IPS DF 6.9 (cell line): ENCODE measurements at regions not wholly inside any gene's neighbourhood (a gene's known extent, or its start where the extent isn't known, plus 50 kb on each side); places are given as distances from the start of the nearest gene placed in this dataset.

Source experiments
- DNase-seq: peaks from one replicate; pipeline ENCODE4 v3.0.0-alpha.2; 2013; ENCODE audit warnings: low read depth, low spot score
- H3K27ac ChIP-seq: one replicate; pipeline ENCODE4 v1.5.1; 2013; ENCODE audit warnings: low read length, control low read depth
- H3K27me3 ChIP-seq: 2 replicates; pipeline ENCODE4 v1.6.1; 2013; ENCODE audit warnings: mild to moderate bottlenecking, low read length; ENCODE audit not compliant: control insufficient read depth, insufficient read depth
- H3K36me3 ChIP-seq: 2 replicates; pipeline ENCODE4 v1.6.1; 2013; ENCODE audit warnings: low read length; ENCODE audit not compliant: control insufficient read depth, insufficient read depth
- H3K4me1 ChIP-seq: 2 replicates; pipeline ENCODE4 v1.6.1; 2013; ENCODE audit warnings: low read length; ENCODE audit not compliant: control insufficient read depth, insufficient read depth
- H3K4me3 ChIP-seq: 2 replicates; pipeline ENCODE4 v1.5.1; 2013; ENCODE audit warnings: mild to moderate bottlenecking, low read length
- H3K9me3 ChIP-seq: 2 replicates; pipeline ENCODE4 v1.6.1; 2013; ENCODE audit warnings: low read length, inconsistent platforms; ENCODE audit not compliant: control insufficient read depth, insufficient read depth
- whole genome bisulfite sequencing: extraction: QIAGEN DNeasy Blood & Tissue Kit; methylation state at CpG from one replicate; pipeline ENCODE4 v1.1.7; 2013; ENCODE audit warnings: mixed read lengths, missing lambda C conversion rate; ENCODE audit not compliant: insufficient read length, insufficient coverage; 5-methylcytosine and 5-hydroxymethylcytosine counted together

- Histone ChIP-seq H3K9me3 (no peaks in the 10 kb centered on the region), H3K4me3 (no peak overlapping the region), H3K36me3 (no peaks in the 10 kb centered on the region), H3K27ac (no peak overlapping the region), H3K27me3 (no peaks in the 10 kb centered on the region), H3K4me1 (no peaks in the 10 kb centered on the region)
- no CpG with 5 or more reads among the region's 7 CpGs for WGBS
- DNase-seq: no peak
Measured at GRCh38 chr3:33919312-33920120, 121.1 kb downstream of the PDCD6IP start.

DNA sequence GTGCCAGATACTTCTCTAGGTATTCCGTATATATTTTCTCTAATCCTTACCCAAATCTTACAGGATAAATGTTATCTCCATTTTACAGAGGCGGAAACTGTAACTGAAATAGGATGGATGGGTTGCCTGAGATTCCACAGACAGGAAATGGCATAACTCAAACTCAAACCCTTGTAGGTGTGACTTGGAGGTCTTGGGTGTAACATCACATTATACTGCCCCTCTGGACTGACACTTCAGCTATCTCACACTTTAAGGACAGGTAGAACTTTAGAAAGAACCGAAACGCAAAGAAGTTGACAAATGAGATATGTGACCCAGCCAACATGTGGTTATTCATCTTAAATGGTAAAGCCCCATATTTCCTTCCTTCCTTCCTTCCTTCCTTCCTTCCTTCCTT is 122.1 kb downstream of the PDCD6IP start:
- DNase-seq: no peak
- no peaks in the 10 kb centered on the region for H3K4me1 ChIP-seq
- no CpG with 5 or more reads among the region's 4 CpGs for WGBS
- H3K27ac ChIP-seq: no peak overlapping the region
- no peaks in the 10 kb centered on the region for H3K36me3 ChIP-seq
- H3K4me3 ChIP-seq: no peak overlapping the region
- H3K9me3 ChIP-seq: no peaks in the 10 kb centered on the region
- H3K27me3 ChIP-seq: no peaks in the 10 kb centered on the region

DNA sequence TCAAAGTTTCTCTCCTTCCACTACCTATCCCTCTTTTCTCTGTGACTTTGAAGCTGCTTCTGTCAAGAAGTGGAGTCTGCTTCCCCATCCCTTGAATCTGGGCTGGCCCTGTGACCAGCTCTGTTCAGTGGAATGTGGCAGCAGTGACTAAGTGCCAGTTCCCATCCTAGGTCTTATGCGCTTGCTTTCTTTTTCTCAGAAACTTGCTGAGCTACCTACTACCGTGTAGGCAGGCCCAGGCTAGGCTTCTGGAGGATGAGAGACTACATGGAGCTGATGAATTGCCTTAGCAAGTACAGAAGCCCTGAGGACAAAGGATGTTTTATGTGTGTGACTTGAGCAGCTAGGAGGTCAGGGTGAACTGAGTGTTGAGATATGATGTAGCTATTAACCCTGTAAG is 123.2 kb downstream of the PDCD6IP start:
- DNase-seq: no peak
- Histone ChIP-seq H3K4me1 (no peaks in the 10 kb centered on the region), H3K27me3 (no peaks in the 10 kb centered on the region), H3K9me3 (no peaks in the 10 kb centered on the region), H3K4me3 (no peak overlapping the region), H3K27ac (no peak overlapping the region), H3K36me3 (no peaks in the 10 kb centered on the region)
- no CpG with 5 or more reads among the region's 2 CpGs for WGBS

DNA sequence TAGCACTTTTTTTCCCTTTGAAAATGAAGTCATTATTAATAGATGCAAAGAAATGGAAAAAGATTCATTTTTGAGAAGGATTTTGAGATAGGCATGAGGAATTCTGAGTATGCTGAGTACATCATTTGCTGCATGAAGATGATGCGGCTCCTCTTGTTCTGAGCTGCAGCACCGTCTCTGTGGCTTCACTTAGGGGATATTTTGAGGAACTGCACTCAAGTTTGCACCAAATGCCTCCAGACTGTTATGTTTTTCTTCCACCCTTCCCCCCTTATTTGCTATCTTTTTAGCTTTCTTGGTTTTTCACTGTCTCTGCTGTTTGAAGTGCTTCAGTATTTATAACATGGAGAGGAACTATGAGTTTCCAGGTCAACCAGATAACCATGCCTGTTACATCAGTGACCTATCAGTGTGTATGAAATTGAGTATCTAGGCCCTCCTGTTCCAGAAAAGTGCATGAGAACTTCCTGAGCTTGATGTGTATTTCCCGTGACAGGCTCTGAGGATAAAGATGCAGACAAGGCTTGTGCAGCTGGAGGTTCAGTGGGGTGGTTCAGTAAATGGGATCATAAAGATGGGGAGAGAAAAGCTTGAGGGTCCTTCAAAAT is 128.7 kb downstream of the PDCD6IP start:
- no CpG with 5 or more reads among the region's 3 CpGs for WGBS
- Histone ChIP-seq H3K27me3 (no peaks in the 10 kb centered on the region), H3K9me3 (no peaks in the 10 kb centered on the region), H3K4me1 (no peaks in the 10 kb centered on the region), H3K4me3 (no peak overlapping the region), H3K27ac (no peak overlapping the region), H3K36me3 (no peaks in the 10 kb centered on the region)
- no peak for DNase-seq

DNA sequence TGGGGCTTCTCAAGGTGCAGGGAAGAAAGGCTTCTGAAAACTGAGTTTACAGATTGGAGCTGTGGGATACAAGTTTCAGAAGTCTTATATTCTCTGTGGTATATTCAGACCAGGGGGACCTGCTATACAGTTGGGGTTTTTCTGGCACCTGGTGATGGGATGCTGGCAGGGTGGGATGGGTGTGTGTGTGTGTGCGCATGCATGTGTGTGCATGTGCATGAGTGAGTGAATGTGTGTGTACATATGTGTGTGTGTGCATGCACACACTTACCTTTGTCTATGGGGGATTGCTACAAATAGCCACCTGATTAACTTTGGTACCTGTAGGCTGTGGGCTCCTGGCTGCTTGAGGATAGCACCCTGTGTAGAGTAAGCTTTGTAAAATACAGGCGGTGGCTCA is 131.4 kb downstream of the PDCD6IP start:
- Histone ChIP-seq H3K4me3 (no peak overlapping the region), H3K9me3 (no peaks in the 10 kb centered on the region), H3K27me3 (no peaks in the 10 kb centered on the region), H3K27ac (no peak overlapping the region), H3K4me1 (no peaks in the 10 kb centered on the region), H3K36me3 (no peaks in the 10 kb centered on the region)
- no peak for DNase-seq
- no CpG with 5 or more reads among the region's 2 CpGs for WGBS

- no peaks in the 10 kb centered on the region for H3K27me3 ChIP-seq
- no peak overlapping the region for H3K4me3 ChIP-seq
- H3K36me3 ChIP-seq: no peaks in the 10 kb centered on the region
- H3K4me1 ChIP-seq: no peaks in the 10 kb centered on the region
- H3K9me3 ChIP-seq: no peaks in the 10 kb centered on the region
- H3K27ac ChIP-seq: no peak overlapping the region
- DNase-seq: no peak
Measured at GRCh38 chr3:33931512-33931911, 133.1 kb downstream of the PDCD6IP start.

DNA sequence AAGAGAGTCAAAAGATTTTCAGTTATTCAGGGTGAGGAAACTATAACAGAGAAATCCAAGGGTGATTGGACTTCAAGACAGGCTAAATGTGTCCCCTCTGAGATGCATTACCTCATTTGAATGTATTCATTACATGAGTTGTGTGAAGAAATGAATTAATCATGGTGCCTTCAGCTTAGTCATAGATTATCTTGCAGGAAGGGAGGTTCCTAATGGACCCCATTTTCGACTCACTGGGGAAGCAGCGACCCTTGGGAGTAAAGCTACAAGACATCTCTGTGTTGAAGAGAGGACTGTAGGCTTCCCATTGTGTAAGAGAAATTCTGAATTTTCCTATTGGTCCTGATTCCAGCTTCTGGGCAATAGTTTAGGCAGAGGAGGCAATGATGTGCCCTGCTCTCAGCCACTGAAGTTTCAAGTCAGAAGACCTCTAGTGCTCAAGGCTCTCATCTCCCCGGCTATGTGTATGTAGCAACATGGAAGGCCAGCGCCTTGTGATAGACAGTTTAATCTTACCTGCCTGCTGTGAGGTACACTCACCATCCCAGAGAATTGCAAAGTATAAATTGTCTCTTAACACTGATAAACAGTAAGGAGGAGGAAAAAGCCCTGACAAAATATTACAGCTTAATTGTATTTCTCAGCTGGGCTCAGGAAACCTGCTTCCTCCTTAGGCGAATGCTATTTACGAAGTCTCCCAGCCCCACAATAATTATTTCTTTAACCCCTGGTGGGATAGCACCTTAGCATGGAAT is 133.8 kb downstream of the PDCD6IP start:
- no CpG with 5 or more reads among the region's 6 CpGs for WGBS
- Histone ChIP-seq H3K36me3 (no peaks in the 10 kb centered on the region), H3K4me1 (no peaks in the 10 kb centered on the region), H3K27me3 (no peaks in the 10 kb centered on the region), H3K27ac (no peak overlapping the region), H3K9me3 (no peaks in the 10 kb centered on the region), H3K4me3 (no peak overlapping the region)
- DNase-seq: no peak

DNA sequence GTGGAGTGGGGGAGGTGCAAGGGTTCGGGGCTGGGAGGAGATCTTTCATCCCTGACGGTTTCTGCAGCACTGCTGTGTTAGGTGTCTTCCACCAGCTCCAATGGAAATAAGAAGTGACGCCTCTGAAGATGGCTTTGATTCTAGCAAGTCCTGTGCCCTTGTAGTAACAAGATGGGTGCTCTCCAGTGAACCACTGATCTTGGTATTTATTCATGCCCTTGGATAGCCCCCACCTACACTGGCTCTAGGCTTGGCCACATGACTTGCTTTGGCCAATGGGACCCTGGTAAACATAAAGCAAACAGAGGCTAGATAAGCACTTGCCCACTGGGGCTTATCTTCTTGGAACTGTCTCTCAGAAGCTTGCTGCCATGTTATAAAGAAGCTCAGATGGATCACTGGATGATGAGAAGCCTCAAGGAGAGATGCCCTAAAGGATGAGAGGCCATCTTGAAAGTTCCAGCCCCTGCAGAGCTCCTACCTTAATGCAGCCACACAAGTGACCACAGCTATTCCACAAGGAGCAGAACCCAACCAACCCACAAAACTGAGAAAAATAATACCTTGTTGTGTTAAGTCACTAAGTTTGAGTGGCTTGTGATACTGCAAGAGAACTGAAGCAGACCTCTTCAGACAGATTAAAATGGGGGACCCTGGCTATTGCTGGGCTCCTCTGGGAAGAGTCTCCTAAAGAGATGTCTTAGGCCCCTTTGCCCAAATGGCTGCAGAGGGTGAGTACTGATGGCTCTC is 137.9 kb downstream of the PDCD6IP start:
- Histone ChIP-seq H3K27me3 (no peaks in the 10 kb centered on the region), H3K27ac (no peak overlapping the region), H3K9me3 (no peaks in the 10 kb centered on the region), H3K36me3 (no peaks in the 10 kb centered on the region), H3K4me1 (peaks cover 2% of the 10 kb centered on the region; the same call in 1 of the 2 replicates), H3K4me3 (no peak overlapping the region)
- WGBS: no CpG with 5 or more reads among the region's 3 CpGs
- DNase-seq: no peak

GRCh38 chr3:33936921-33937525 is 138.6 kb downstream of the PDCD6IP start:
- H3K27ac ChIP-seq: no peak overlapping the region
- no peak for DNase-seq
- no peaks in the 10 kb centered on the region for H3K27me3 ChIP-seq
- no peak overlapping the region for H3K4me3 ChIP-seq
- no peaks in the 10 kb centered on the region for H3K36me3 ChIP-seq
- WGBS: no CpG with 5 or more reads among the region's 1 CpG
- peaks cover 2% of the 10 kb centered on the region; the same call in 1 of the 2 replicates for H3K4me1 ChIP-seq
- H3K9me3 ChIP-seq: no peaks in the 10 kb centered on the region

DNA sequence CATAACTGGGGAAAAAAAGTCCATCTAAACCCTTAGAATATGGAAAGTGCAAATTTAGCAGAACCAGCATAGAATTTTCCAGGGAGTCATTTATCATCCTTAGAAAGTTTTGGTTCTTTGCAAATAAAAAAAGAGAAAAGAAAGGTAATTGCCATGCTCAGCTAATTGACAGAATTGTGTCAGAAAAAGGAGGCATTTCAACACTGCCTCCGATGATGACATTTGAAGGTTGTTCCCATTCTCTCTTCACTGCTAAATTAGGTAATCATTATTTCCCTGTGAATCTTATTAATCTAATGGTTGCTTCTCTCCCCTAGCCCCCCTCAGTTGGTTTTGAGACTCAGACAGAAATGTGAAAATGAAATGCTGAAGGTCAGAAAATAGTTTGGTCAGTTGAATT is 139.2 kb downstream of the PDCD6IP start:
- no peaks in the 10 kb centered on the region for H3K9me3 ChIP-seq
- H3K4me1 ChIP-seq: peaks cover 2% of the 10 kb centered on the region; the same call in 1 of the 2 replicates
- DNase-seq: no peak
- no CpG with 5 or more reads among the region's 1 CpG for WGBS
- H3K27ac ChIP-seq: no peak overlapping the region
- H3K36me3 ChIP-seq: no peaks in the 10 kb centered on the region
- H3K4me3 ChIP-seq: no peak overlapping the region
- H3K27me3 ChIP-seq: no peaks in the 10 kb centered on the region
